ENCODE measurements at regions not wholly inside any gene's neighbourhood (a gene's known extent, or its start where the extent isn't known, plus 50 kb on each side); places are given as distances from the start of the nearest gene placed in this dataset.

GRCh38 chr2:128921751-128922150, 603.1 kb upstream of the HS6ST1 start:
- Histone ChIP-seq H3K4me1 (no peaks in the 10 kb centered on the region), H3K4me3 (no peak overlapping the region), H3K36me3 (no peaks in the 10 kb centered on the region), H3K9me3 (peaks cover 0 to 4% of the 10 kb centered on the region in 2 donors), H3K27me3 (no peaks in the 10 kb centered on the region), H3K27ac (no peak overlapping the region)
- TF ChIP-seq CTCF (IDR thresholded peaks at IDR 0.05), result no peak
- intact Hi-C loops (cut with DNase I), result no loop called here
- DNase-seq (ENCODE audit: low spot score in 2 of 2), result no peak

- Histone ChIP-seq H3K9me3 (peaks cover 0 to 7% of the 10 kb centered on the region in 2 donors), H3K27me3 (no peaks in the 10 kb centered on the region), H3K27ac (no peak overlapping the region), H3K4me1 (no peaks in the 10 kb centered on the region), H3K36me3 (no peaks in the 10 kb centered on the region), H3K4me3 (no peak overlapping the region)
- intact Hi-C loops (cut with DNase I), result no loop called here
- no peak for DNase-seq (ENCODE audit: low spot score in 2 of 2)
- no peak for TF ChIP-seq CTCF (IDR thresholded peaks at IDR 0.05)
Observed at GRCh38 chr2:128922154-128922553, 603.5 kb upstream of the HS6ST1 start.

- peaks cover 0 to 7% of the 10 kb centered on the region in 2 donors for H3K9me3 ChIP-seq
- H3K4me3 ChIP-seq, result no peak overlapping the region
- H3K27ac ChIP-seq, result no peak overlapping the region
- intact Hi-C loops (cut with DNase I), result no loop called here
- no peak for TF ChIP-seq CTCF (IDR thresholded peaks at IDR 0.05)
- no peaks in the 10 kb centered on the region for H3K4me1 ChIP-seq
- H3K36me3 ChIP-seq, result no peaks in the 10 kb centered on the region
- no peak for DNase-seq (ENCODE audit: low spot score in 2 of 2)
- H3K27me3 ChIP-seq, result no peaks in the 10 kb centered on the region
Observed at GRCh38 chr2:128925631-128926030, 607.0 kb upstream of the HS6ST1 start.

GRCh38 chr2:128930101-128930500, 611.4 kb upstream of the HS6ST1 start:
- no peak for TF ChIP-seq CTCF (IDR thresholded peaks at IDR 0.05)
- no peaks in the 10 kb centered on the region for H3K4me1 ChIP-seq
- intact Hi-C loops (cut with DNase I), result no loop called here
- H3K4me3 ChIP-seq, result no peak overlapping the region
- H3K27me3 ChIP-seq, result no peaks in the 10 kb centered on the region
- H3K27ac ChIP-seq, result no peak overlapping the region
- no peaks in the 10 kb centered on the region for H3K36me3 ChIP-seq
- H3K9me3 ChIP-seq, result peaks cover 0 to 7% of the 10 kb centered on the region in 2 donors
- no peak for DNase-seq (ENCODE audit: low spot score in 2 of 2)

GRCh38 chr2:128940378-128940777, 621.7 kb upstream of the HS6ST1 start:
- no peaks in the 10 kb centered on the region for H3K36me3 ChIP-seq
- no peak for DNase-seq (ENCODE audit: low spot score in 2 of 2)
- no peaks in the 10 kb centered on the region for H3K9me3 ChIP-seq
- intact Hi-C loops (cut with DNase I), result no loop called here
- H3K4me1 ChIP-seq, result no peaks in the 10 kb centered on the region
- no peaks in the 10 kb centered on the region for H3K27me3 ChIP-seq
- no peak overlapping the region for H3K27ac ChIP-seq
- TF ChIP-seq CTCF (IDR thresholded peaks at IDR 0.05), result no peak
- no peak overlapping the region for H3K4me3 ChIP-seq

GRCh38 chr2:128941751-128942150, 623.1 kb upstream of the HS6ST1 start:
- Histone ChIP-seq H3K9me3 (no peaks in the 10 kb centered on the region), H3K4me1 (no peaks in the 10 kb centered on the region), H3K27me3 (no peaks in the 10 kb centered on the region), H3K36me3 (no peaks in the 10 kb centered on the region), H3K4me3 (no peak overlapping the region), H3K27ac (no peak overlapping the region)
- no peak for TF ChIP-seq CTCF (IDR thresholded peaks at IDR 0.05)
- intact Hi-C loops (cut with DNase I), result no loop called here
- DNase-seq (ENCODE audit: low spot score in 2 of 2), result no peak
